GM12878 (cell line): ENCODE measurements at regions not wholly inside any gene's neighbourhood (a gene's known extent, or its start where the extent isn't known, plus 50 kb on each side); places are given as distances from the start of the nearest gene placed in this dataset.

Experiments used
- ATAC-seq: fragments of 200-7000 bp; cut with Tn5 transposase; 3 replicates; pipeline ENCODE4 v1.9.1; 2020; ENCODE audit warnings: mild to moderate bottlenecking, moderate library complexity
- BruUV-seq: library from RNA; stranded (reverse); fragments of 400-500 nt; replicated peaks from 2 replicates; lab custom pipeline; 2021; lab: Mats Ljungman, UMichigan
- CTCF ChIA-PET: fragments of 300-600 bp; sonication (Branson Sonifier 250); formaldehyde crosslinking; extraction: SDS; loops from one replicate; lab custom pipeline; 2021; ENCODE audit warnings: inconsistent platforms; lab: Yijun Ruan, JAX
- POLR2A ChIA-PET: fragments of 350-600 bp; formaldehyde crosslinking; extraction: SDS; loops from one replicate; lab custom pipeline; 2021; ENCODE audit warnings: inconsistent platforms; lab: Charles Lee
- RAD21 ChIA-PET: fragments of 300-600 bp; sonication (Branson Sonifier 250); formaldehyde crosslinking; loops from one replicate; lab custom pipeline; 2023; ENCODE audit warnings: antibody characterized with exemption; ENCODE audit not compliant: unreplicated experiment; lab: Charles Lee
- SMC1A ChIA-PET: fragments of 300-600 bp; sonication (Branson Sonifier 250); formaldehyde crosslinking; loops from one replicate; lab custom pipeline; 2023; ENCODE audit not compliant: unreplicated experiment, uncharacterized antibody; lab: Charles Lee
- DNase-seq: peaks from one replicate; pipeline ENCODE4 v3.0.0-alpha.2; 2011; ENCODE audit warnings: low read depth, low spot score
- FAIRE-seq: peaks from 3 replicates; lab custom pipeline; 2011; peaks lifted over from hg19 to GRCh38; lab: Jason Lieb, UNC
- H2AFZ ChIP-seq: 2 replicates; pipeline ENCODE4 v1.6.0; 2011; ENCODE audit warnings: low read depth, low read length, control low read depth; ENCODE audit not compliant: control insufficient read depth
- H3K27ac ChIP-seq: 2 replicates; pipeline ENCODE4 v1.5.1; 2011; ENCODE audit warnings: control low read depth; ENCODE audit not compliant: control insufficient read depth, insufficient read depth
- H3K27me3 ChIP-seq, 2 experiments: replicated peaks in 1 of 2; 2 replicates each; pipeline versions ENCODE4 v1.6.0 to v1.6.1; 2011; ENCODE audit warnings: low read length in 1 of 2; ENCODE audit not compliant: control insufficient read depth in 2 of 2, insufficient read depth in 2 of 2
- H3K36me3 ChIP-seq, 2 experiments: 2 replicates each; pipeline ENCODE4 v1.5.1; 2011; ENCODE audit warnings: low read length in 1 of 2; ENCODE audit not compliant: control insufficient read depth in 2 of 2, insufficient read depth in 2 of 2
- H3K4me1 ChIP-seq: 2 replicates; pipeline ENCODE4 v1.6.1; 2011; ENCODE audit warnings: mild to moderate bottlenecking, low read length, moderate library complexity, mixed read lengths; ENCODE audit not compliant: control insufficient read depth, insufficient read depth
- H3K4me2 ChIP-seq: 2 replicates; pipeline ENCODE4 v1.6.0; 2011; ENCODE audit warnings: control low read depth; ENCODE audit not compliant: control insufficient read depth, insufficient read depth
- H3K4me3 ChIP-seq: fragments of 200-600 bp; sonication (generic); 2 replicates; pipeline ENCODE4 v1.5.1; 2016
- H3K79me2 ChIP-seq: 2 replicates; pipeline ENCODE4 v1.6.0; 2011; ENCODE audit warnings: low read length; ENCODE audit not compliant: control insufficient read depth, insufficient read depth
- H3K9ac ChIP-seq: 2 replicates; pipeline ENCODE4 v1.8.0; 2011; ENCODE audit warnings: low read length, control low read depth, mixed read lengths; ENCODE audit not compliant: control insufficient read depth, insufficient read depth
- H3K9me3 ChIP-seq: replicated peaks from 3 replicates; pipeline ENCODE4 v1.5.1; 2011; ENCODE audit warnings: mild to moderate bottlenecking, low read length; ENCODE audit not compliant: control insufficient read depth, insufficient read depth
- H4K20me1 ChIP-seq: 2 replicates; pipeline ENCODE4 v1.6.0; 2011; ENCODE audit not compliant: control insufficient read depth, insufficient read depth
- KLF5 ChIP-seq: fragments of 450-650 bp; IDR thresholded peaks from 2 replicates; pipeline ENCODE4 v1.6.1; 2014; ENCODE audit warnings: mild to moderate bottlenecking; ENCODE audit not compliant: partially characterized antibody
- MTA3 ChIP-seq: IDR thresholded peaks from 2 replicates; pipeline ENCODE4 v1.6.1; 2012; ENCODE audit warnings: low read length, inconsistent platforms, borderline replicate concordance
- POLR2AphosphoS2 ChIP-seq: IDR thresholded peaks from 2 replicates; pipeline ENCODE4 v1.6.1; 2011; ENCODE audit warnings: low read depth, mild to moderate bottlenecking, low read length, improper control_type of control experiment, moderate library complexity
- SMAD1 ChIP-seq: fragments of 450-650 bp; IDR thresholded peaks from 2 replicates; pipeline ENCODE4 v1.6.1; 2018; ENCODE audit warnings: mild to moderate bottlenecking, low read depth; ENCODE audit not compliant: partially characterized antibody
- TCF7 ChIP-seq: IDR thresholded peaks from 2 replicates; pipeline ENCODE4 v1.6.1; 2014; ENCODE audit warnings: antibody characterized with exemption, borderline replicate concordance
- ZBED1 ChIP-seq: IDR thresholded peaks from 2 replicates; pipeline ENCODE4 v1.6.1; 2016; ENCODE audit warnings: borderline replicate concordance
- WGBS: methylation state at CpG from one replicate; pipeline ENCODE4 v1.1.6; 2016; ENCODE audit warnings: low lambda C conversion rate; ENCODE audit not compliant: insufficient replicate concordance, insufficient coverage; ENCODE audit errors: missing lambda C conversion rate; 5-methylcytosine and 5-hydroxymethylcytosine counted together
- in situ Hi-C: fragments of 300-500 bp; cut with MboI; formaldehyde crosslinking; loops from 9 replicates; pipeline ENCODE4 v1.14.3; 2018; ENCODE audit warnings: mixed read lengths
- intact Hi-C: fragments of 100-400 bp; cut with micrococcal nuclease; formaldehyde crosslinking; loops from one replicate; pipeline ENCODE4 v1.14.2; 2022; ENCODE audit not compliant: unreplicated experiment
- TF ChIP-seq, protein P1 (sequence below): fragments of 450-650 bp; IDR thresholded peaks from 2 replicates; pipeline ENCODE4 v1.6.1; 2018; ENCODE audit warnings: borderline replicate concordance, mild to moderate bottlenecking; ENCODE audit not compliant: partially characterized antibody
- TF ChIP-seq, protein P2 (sequence below): fragments of 450-650 bp; formaldehyde crosslinking; IDR thresholded peaks from 2 replicates; pipeline ENCODE4 v1.4.0; 2022; ENCODE audit warnings: mild to moderate bottlenecking, moderate library complexity
- TF ChIP-seq, protein P3 (sequence below): fragments of 450-650 bp; IDR thresholded peaks from 2 replicates; pipeline ENCODE4 v1.6.1; 2017; ENCODE audit warnings: mild to moderate bottlenecking

DNA sequence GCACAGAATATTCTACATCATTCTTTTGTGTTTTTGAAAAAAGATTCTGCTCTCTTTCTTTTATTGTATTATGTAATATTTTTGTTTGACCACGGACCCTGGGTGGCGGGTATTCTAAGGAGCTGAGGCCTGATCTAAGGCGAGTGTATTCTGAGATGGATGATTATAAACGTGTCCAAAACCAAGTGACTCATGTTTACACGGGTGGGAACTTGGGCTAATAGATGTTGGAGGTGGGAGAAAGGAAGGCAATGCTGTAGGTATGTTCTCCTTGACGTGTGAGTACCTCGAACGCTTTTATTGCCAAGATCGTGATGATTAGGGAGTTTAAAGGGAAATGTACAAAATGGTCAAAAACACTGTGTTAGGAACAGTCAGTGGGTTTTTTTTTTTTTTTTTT lies 188.9 kb upstream of the FAT1 start:
- no TSS peak for BruUV-seq
- ChIA-PET POLR2A (no interaction called here), CTCF (no interaction called here)
- H3K79me2 ChIP-seq, result no peaks in the 10 kb centered on the region
- H3K27me3 ChIP-seq, result no peaks in the 10 kb centered on the region
- no peak overlapping the region for H2AFZ ChIP-seq
- WGBS, result 14% methylated on average over 9 of the region's 9 CpGs
- H3K4me1 ChIP-seq, result no peaks in the 10 kb centered on the region
- H3K36me3 ChIP-seq, result no peaks in the 10 kb centered on the region
- TF ChIP-seq TCF7 (no peak), SMAD1 (no peak), POLR2AphosphoS2 (no peak), KLF5 (no peak), MTA3 (no peak), ZBED1 (no peak)
- TF ChIP-seq, protein P1, sequence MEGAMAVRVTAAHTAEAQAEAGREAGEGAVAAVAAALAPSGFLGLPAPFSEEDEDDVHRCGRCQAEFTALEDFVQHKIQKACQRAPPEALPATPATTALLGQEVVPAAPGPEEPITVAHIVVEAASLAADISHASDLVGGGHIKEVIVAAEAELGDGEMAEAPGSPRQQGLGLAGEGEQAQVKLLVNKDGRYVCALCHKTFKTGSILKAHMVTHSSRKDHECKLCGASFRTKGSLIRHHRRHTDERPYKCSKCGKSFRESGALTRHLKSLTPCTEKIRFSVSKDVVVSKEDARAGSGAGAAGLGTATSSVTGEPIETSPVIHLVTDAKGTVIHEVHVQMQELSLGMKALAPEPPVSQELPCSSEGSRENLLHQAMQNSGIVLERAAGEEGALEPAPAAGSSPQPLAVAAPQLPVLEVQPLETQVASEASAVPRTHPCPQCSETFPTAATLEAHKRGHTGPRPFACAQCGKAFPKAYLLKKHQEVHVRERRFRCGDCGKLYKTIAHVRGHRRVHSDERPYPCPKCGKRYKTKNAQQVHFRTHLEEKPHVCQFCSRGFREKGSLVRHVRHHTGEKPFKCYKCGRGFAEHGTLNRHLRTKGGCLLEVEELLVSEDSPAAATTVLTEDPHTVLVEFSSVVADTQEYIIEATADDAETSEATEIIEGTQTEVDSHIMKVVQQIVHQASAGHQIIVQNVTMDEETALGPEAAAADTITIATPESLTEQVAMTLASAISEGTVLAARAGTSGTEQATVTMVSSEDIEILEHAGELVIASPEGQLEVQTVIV, result no peak
- TF ChIP-seq, protein P2, sequence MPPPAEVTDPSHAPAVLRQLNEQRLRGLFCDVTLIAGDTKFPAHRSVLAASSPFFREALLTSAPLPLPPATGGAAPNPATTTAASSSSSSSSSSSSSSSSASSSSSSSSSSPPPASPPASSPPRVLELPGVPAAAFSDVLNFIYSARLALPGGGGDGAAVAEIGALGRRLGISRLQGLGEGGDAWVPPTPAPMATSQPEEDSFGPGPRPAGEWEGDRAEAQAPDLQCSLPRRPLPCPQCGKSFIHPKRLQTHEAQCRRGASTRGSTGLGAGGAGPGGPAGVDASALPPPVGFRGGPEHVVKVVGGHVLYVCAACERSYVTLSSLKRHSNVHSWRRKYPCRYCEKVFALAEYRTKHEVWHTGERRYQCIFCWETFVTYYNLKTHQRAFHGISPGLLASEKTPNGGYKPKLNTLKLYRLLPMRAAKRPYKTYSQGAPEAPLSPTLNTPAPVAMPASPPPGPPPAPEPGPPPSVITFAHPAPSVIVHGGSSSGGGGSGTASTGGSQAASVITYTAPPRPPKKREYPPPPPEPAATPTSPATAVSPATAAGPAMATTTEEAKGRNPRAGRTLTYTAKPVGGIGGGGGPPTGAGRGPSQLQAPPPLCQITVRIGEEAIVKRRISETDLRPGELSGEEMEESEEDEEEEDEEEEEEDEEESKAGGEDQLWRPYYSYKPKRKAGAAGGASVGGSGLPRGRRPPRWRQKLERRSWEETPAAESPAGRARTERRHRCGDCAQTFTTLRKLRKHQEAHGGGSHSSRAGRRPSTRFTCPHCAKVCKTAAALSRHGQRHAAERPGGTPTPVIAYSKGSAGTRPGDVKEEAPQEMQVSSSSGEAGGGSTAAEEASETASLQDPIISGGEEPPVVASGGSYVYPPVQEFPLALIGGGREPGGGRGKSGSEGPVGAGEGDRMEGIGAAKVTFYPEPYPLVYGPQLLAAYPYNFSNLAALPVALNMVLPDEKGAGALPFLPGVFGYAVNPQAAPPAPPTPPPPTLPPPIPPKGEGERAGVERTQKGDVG (CRISPR knock-in tag), result no peak
- TF ChIP-seq, protein P3, sequence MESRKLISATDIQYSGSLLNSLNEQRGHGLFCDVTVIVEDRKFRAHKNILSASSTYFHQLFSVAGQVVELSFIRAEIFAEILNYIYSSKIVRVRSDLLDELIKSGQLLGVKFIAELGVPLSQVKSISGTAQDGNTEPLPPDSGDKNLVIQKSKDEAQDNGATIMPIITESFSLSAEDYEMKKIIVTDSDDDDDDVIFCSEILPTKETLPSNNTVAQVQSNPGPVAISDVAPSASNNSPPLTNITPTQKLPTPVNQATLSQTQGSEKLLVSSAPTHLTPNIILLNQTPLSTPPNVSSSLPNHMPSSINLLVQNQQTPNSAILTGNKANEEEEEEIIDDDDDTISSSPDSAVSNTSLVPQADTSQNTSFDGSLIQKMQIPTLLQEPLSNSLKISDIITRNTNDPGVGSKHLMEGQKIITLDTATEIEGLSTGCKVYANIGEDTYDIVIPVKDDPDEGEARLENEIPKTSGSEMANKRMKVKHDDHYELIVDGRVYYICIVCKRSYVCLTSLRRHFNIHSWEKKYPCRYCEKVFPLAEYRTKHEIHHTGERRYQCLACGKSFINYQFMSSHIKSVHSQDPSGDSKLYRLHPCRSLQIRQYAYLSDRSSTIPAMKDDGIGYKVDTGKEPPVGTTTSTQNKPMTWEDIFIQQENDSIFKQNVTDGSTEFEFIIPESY, result no peak
- TF ChIP-seq, all 136 proteins: peak for 0
- Histone ChIP-seq H3K4me2 (no peak overlapping the region), H3K4me3 (no peak overlapping the region), H3K9ac (no peak overlapping the region), H3K9me3 (no peaks in the 10 kb centered on the region), H3K27ac (no peak overlapping the region), H4K20me1 (no peaks in the 10 kb centered on the region)
- DNase-seq, result no peak
- intact Hi-C loops (no loop called here), in situ Hi-C loops (no loop called here)
- SMC1A ChIA-PET, result no interaction called here
- RAD21 ChIA-PET, result no interaction called here
- ATAC-seq, result no peak
- no peak for FAIRE-seq
